Spinal cord (tissue), 9 donors: ENCODE measurements at regions not wholly inside any gene's neighbourhood (a gene's known extent, or its start where the extent isn't known, plus 50 kb on each side); places are given as distances from the start of the nearest gene placed in this dataset.

Experiments
- DNase-seq, 6 donors: peaks; one replicate each; pipeline versions ENCODE4 v3.0.0 to v3.0.0-alpha.2; 2013 to 2015; ENCODE audit warnings: low spot score in 6 of 6, low read depth in 4 of 6
- H3K27ac ChIP-seq: one replicate; pipeline ENCODE4 v1.5.1; 2013; ENCODE audit warnings: low read depth, low read length, control low read depth
- H3K27me3 ChIP-seq: one replicate; pipeline ENCODE4 v1.6.1; 2013; ENCODE audit warnings: low read length; ENCODE audit not compliant: control insufficient read depth, insufficient read depth
- H3K36me3 ChIP-seq: one replicate; pipeline ENCODE4 v1.6.1; 2013; ENCODE audit warnings: low read length; ENCODE audit not compliant: control insufficient read depth, insufficient read depth
- H3K4me1 ChIP-seq: one replicate; pipeline ENCODE4 v1.6.1; 2013; ENCODE audit warnings: low read length; ENCODE audit not compliant: control insufficient read depth, insufficient read depth
- H3K4me3 ChIP-seq: one replicate; pipeline ENCODE4 v1.5.1; 2013; ENCODE audit warnings: low read depth, low read length, control low read depth
- H3K9me3 ChIP-seq: one replicate; pipeline ENCODE4 v1.6.1; 2013; ENCODE audit warnings: low read length; ENCODE audit not compliant: control insufficient read depth, insufficient read depth
- WGBS: methylation state at CpG from one replicate; pipeline ENCODE4 v1.1.5; 2013; ENCODE audit warnings: missing lambda C conversion rate; ENCODE audit not compliant: insufficient coverage; 5-methylcytosine and 5-hydroxymethylcytosine counted together
- donor health status: healthy.

DNA sequence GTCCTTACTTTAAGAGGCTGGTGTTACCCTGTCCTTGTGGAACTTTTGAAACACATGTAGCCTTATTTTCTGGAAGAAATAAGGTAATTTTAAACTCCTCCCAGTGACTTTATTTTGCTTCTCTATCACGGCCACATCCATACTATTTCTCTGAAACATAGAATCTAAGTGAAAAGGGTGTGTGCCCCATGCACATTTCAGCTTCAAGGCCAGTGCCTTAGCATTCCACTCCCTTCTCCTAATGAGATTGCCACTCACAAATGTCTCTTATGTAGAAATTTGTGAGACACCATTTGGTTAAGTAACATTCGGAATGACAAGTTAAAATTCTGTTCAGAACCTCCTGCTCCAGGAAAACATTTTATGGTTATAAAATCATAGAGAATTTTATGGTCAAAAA lies 562.7 kb downstream of the TUSC7 start:
- no peaks in the 10 kb centered on the region for H3K9me3 ChIP-seq
- no peaks in the 10 kb centered on the region for H3K4me1 ChIP-seq
- no peak for DNase-seq
- no CpG with 5 or more reads among the region's 2 CpGs for WGBS
- H3K27ac ChIP-seq, result no peak overlapping the region
- no peaks in the 10 kb centered on the region for H3K36me3 ChIP-seq
- H3K4me3 ChIP-seq, result no peak overlapping the region
- H3K27me3 ChIP-seq, result no peaks in the 10 kb centered on the region

DNA sequence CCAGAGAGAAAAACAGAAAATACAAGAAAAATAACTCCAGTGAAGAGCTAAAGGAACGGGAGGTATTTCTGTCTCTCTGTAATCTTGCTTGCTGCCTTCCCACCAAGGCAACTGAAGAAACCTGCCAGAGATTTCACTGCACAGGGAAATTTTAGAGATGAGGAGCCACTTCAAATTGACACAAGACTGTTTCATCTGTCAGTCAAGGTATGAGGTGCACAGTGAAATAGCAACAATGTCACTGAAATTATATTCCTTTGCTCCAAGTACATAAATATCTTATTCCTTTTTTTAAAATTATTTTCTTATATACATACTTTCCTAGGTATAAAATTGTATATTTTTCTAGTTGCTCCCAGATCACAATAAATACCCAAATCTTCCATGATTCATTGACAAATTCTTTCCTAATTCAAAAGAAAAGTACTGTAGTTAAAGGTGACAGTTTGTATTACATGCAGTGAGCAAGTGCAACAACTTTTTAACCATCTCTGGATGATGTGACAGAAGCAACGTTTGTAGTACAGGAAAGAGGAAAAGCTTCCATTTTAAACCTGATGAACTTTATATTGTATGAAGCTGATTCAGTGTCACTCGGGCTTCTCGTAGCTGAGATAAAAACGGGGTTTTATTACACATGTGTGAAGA lies 563.4 kb downstream of the TUSC7 start:
- Histone ChIP-seq H3K36me3 (no peaks in the 10 kb centered on the region), H3K27me3 (no peaks in the 10 kb centered on the region), H3K9me3 (no peaks in the 10 kb centered on the region), H3K27ac (no peak overlapping the region), H3K4me1 (no peaks in the 10 kb centered on the region), H3K4me3 (no peak overlapping the region)
- WGBS, result no CpG with 5 or more reads among the region's 5 CpGs
- no peak for DNase-seq

DNA sequence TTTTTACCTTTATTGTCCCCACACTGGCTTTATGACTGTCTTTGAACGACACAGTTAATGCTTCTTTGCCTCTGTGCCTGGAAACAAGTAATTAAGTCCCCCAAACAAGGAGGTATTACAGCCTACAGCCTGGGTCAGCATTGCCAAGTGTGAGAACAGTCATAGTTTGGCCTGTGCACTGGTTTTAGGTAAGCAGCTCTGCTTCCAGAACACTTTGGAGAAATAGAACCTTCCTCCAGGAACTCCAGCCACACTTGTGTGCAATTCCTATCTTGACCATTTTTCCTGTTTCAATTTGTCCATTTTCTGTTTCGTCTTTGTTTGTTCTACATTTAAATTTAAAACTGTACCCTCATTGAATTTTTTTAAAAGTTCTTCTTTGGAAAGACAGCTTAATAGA lies 568.2 kb downstream of the TUSC7 start:
- H3K4me3 ChIP-seq, result no peak overlapping the region
- H3K4me1 ChIP-seq, result no peaks in the 10 kb centered on the region
- H3K27me3 ChIP-seq, result no peaks in the 10 kb centered on the region
- no peaks in the 10 kb centered on the region for H3K9me3 ChIP-seq
- DNase-seq, result peak in 1 of 6 donors; percentile 28
- H3K27ac ChIP-seq, result no peak overlapping the region
- H3K36me3 ChIP-seq, result no peaks in the 10 kb centered on the region
- no CpG with 5 or more reads among the region's 2 CpGs for WGBS

DNA sequence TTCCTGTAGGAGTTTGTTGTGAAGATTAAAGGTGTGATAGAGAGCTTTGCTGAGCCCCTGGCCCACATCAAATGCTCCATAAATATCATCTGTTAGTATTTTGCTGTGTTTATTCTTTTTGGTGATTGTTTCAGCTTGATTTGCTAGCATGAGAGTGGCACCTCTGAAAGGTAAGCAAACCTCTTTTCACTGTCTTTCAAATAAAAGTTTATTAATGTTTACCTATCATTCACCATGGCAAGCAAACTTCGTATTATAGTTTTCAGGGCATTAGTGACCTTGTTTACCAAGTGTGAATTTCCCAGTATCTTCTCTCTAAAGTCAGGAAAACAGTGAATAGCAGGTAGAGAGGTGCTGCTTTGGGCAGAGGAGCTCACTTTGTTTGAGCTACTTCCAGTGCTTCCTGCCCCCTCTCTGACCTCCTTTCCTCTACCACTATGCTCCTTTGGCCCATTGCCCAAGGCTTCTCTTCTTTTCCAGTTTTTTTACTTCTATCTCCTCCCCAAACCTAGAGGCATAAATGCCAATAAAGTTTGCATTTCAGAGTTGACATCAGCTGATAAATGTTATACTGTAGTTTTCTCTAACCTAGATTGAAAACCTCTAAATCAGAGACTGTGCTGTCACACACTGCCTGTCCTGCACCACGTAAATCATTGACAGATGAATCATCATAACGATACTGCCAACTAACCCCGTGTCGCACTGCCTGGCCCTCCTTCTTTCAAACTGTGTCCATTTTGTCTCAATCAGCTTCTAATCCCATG lies 569.0 kb downstream of the TUSC7 start:
- 80% methylated on average over 1 of the region's 5 CpGs for WGBS
- DNase-seq, result peak in 2 of 6 donors; percentile 18 to 24
- no peaks in the 10 kb centered on the region for H3K9me3 ChIP-seq

DNA sequence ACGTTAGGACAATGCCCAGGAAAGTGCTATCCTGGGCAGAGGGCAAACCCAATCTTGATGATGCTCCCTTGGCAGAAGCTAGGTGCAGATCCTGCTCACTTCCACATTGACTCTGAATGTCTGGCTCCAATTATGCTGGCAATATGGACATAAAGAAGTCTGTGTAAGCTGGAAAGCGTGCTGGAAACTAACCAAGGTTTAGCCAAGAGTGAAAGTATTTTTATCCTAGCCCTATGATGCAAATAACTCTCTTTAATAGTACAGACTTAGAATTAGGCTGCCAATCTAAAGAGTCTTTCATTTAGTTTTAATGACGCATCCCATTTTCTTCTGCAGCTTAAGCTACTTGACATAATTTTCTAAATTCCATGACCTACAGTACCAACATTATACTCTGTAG lies 571.8 kb downstream of the TUSC7 start:
- no peaks in the 10 kb centered on the region for H3K27me3 ChIP-seq
- H3K27ac ChIP-seq, result no peak overlapping the region
- H3K9me3 ChIP-seq, result no peaks in the 10 kb centered on the region
- no CpG with 5 or more reads among the region's 3 CpGs for WGBS
- no peaks in the 10 kb centered on the region for H3K4me1 ChIP-seq
- H3K36me3 ChIP-seq, result no peaks in the 10 kb centered on the region
- DNase-seq, result peak in 3 of 6 donors; percentile 25 to 80 (median 41)
- no peak overlapping the region for H3K4me3 ChIP-seq

More for the DNA sequence above, 569.0 kb downstream of the TUSC7 start:
- Histone ChIP-seq H3K36me3 (no peaks in the 10 kb centered on the region), H3K27me3 (no peaks in the 10 kb centered on the region), H3K27ac (no peak overlapping the region), H3K4me3 (no peak overlapping the region), H3K4me1 (no peaks in the 10 kb centered on the region)

DNA sequence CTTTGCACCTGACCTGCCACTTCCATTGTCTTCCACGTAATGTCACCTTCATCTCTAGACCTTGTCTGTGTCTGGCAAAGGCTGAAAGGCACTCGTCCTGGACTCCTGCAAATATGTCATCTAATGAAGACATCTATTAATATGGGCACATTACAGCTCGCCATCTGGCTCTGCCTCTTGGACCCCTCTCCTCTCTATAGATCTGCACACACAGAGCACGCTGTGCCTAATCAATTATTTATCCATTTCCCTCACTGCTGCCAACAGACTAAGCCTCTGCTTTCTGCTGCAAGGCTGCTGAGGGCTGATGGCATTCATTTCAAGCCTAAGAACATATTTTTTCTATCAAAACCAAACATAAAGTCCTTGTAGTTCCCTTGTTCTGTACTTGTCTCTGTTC lies 573.0 kb downstream of the TUSC7 start:
- Histone ChIP-seq H3K36me3 (no peaks in the 10 kb centered on the region), H3K4me1 (no peaks in the 10 kb centered on the region), H3K4me3 (no peak overlapping the region), H3K9me3 (no peaks in the 10 kb centered on the region), H3K27ac (no peak overlapping the region), H3K27me3 (no peaks in the 10 kb centered on the region)
- peak in 2 of 6 donors; percentile 40 to 83 for DNase-seq
- 42% methylated on average over 4 of the region's 4 CpGs for WGBS

DNA sequence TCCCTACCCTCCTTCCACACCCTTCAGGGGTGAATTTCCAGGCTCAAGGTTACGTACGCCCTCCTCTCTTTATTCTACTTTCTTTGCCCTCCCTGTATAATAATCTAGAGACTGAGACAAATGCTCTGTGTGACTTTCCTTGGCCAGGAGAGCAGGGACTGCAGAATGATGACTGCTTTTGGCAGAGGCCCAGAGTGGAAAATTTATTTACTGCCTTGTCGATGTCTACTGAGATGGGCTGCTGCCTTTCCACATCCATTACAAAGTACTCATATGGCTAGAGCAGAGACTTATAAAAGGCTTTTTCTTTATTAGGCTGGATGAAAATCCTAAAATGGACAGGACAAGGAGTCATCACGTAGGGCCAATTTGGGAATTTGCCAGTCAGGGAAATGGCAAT lies 576.2 kb downstream of the TUSC7 start:
- H3K36me3 ChIP-seq, result no peaks in the 10 kb centered on the region
- 20% methylated on average over 1 of the region's 4 CpGs for WGBS
- DNase-seq, result peak in 4 of 6 donors; percentile 24 to 78 (median 48)

DNA sequence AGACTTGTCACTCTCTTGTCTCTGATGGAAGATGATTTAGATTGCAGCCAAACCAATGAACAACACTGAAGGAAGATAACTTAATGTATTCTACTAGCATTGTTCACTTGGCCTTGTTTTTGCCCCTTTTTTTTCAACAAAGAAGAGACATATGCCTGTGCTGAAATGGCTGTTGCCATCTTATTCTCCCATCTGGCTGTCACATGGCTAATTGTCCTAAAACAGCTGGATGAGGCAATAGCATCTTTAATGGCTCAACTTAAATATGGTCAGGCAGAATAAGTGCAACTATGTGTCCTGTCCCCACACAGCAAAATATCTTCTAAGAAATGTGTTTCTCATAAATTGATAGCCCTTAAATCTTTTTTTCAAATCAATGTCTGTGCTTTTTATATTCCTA lies 576.9 kb downstream of the TUSC7 start:
- H3K27ac ChIP-seq, result no peak overlapping the region
- no peak overlapping the region for H3K4me3 ChIP-seq
- H3K36me3 ChIP-seq, result no peaks in the 10 kb centered on the region
- DNase-seq, result peak in 1 of 6 donors; percentile 52
- no peaks in the 10 kb centered on the region for H3K4me1 ChIP-seq
- H3K9me3 ChIP-seq, result no peaks in the 10 kb centered on the region
- no peaks in the 10 kb centered on the region for H3K27me3 ChIP-seq

More for the DNA sequence above, 576.2 kb downstream of the TUSC7 start:
- Histone ChIP-seq H3K4me1 (no peaks in the 10 kb centered on the region), H3K4me3 (no peak overlapping the region), H3K9me3 (no peaks in the 10 kb centered on the region), H3K27me3 (no peaks in the 10 kb centered on the region), H3K27ac (no peak overlapping the region)

DNA sequence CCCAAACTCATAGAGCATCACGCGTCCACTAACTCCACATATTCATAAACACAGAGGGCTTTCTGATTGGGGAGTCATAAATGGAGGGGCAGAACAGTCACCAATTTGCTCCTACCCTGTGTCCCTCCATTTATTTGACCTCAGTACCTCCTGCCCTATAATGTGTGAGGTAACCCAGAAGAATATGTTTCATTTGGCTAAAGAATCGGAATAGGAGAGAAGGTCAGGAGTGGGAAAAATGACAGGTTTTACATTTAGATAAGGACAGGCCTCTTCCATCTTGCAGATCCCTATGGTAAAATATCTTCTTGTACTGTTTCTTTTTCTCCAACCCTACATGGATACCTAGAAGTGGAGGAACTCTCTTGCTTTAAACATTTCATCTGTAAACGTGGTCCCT lies 578.0 kb downstream of the TUSC7 start:
- no CpG with 5 or more reads among the region's 4 CpGs for WGBS
- no peaks in the 10 kb centered on the region for H3K27me3 ChIP-seq

DNA sequence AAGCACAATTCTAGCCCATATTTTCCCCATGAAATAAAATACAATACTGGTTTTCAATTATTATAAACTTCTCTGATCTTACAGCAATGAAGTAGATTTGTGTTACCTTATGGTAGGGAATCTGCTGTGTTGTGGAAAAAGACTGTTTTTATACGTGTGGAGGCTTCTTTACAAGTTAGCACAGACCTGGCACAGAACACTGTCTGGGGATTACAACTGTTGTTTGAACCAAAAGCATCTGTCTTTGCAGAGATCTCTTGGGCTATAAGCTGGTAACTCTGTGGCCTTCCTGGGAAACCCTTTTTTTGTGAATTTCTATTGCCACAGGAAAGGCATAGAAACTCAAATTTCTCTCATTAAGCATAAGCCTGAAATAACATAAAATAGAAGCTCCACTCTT lies 581.9 kb downstream of the TUSC7 start:
- no peaks in the 10 kb centered on the region for H3K27me3 ChIP-seq
- H3K27ac ChIP-seq, result no peak overlapping the region
- no peaks in the 10 kb centered on the region for H3K9me3 ChIP-seq
- no peak overlapping the region for H3K4me3 ChIP-seq
- WGBS, result 29% methylated on average over 1 of the region's 1 CpG
- no peaks in the 10 kb centered on the region for H3K4me1 ChIP-seq
- DNase-seq, result peak in 1 of 6 donors; percentile 73
- no peaks in the 10 kb centered on the region for H3K36me3 ChIP-seq

More for the DNA sequence above, 578.0 kb downstream of the TUSC7 start:
- no peaks in the 10 kb centered on the region for H3K4me1 ChIP-seq
- no peak for DNase-seq
- no peaks in the 10 kb centered on the region for H3K9me3 ChIP-seq
- H3K4me3 ChIP-seq, result no peak overlapping the region
- H3K27ac ChIP-seq, result no peak overlapping the region
- H3K36me3 ChIP-seq, result no peaks in the 10 kb centered on the region
